A549 (cell line): ENCODE measurements at regions not wholly inside any gene's neighbourhood (a gene's known extent, or its start where the extent isn't known, plus 50 kb on each side); places are given as distances from the start of the nearest gene placed in this dataset.

ENCODE experiments used
- ATAC-seq, 2 experiments: fragments of 200-7000 bp in 1 of 2; fragments of >200 bp in 1 of 2; cut with Nextera tagmentation in 1 of 2; cut with Tn5 transposase in 1 of 2; 3 replicates each; pipeline versions ENCODE4 v1.8.0 to v1.9.1; 2018 to 2020; ENCODE audit warnings: mild to moderate bottlenecking in 1 of 2, moderate library complexity in 1 of 2
- CTCF ChIA-PET: fragments of 300-600 bp; sonication (Branson Sonifier 250); formaldehyde crosslinking; extraction: SDS; loops from one replicate; lab custom pipeline; 2021; ENCODE audit warnings: antibody characterized with exemption, inconsistent platforms; lab: Yijun Ruan, JAX
- POLR2A ChIA-PET: fragments of 350-600 bp; formaldehyde crosslinking; extraction: SDS; loops from one replicate; lab custom pipeline; 2021; ENCODE audit warnings: antibody characterized with exemption, inconsistent platforms; lab: Yijun Ruan, JAX
- DNase-seq, 2 experiments: peaks; one replicate each; pipeline versions ENCODE4 v3.0.0 to v3.0.0-alpha.2; 2011 to 2016; ENCODE audit warnings: low read depth in 1 of 2, low spot score in 1 of 2
- FAIRE-seq: peaks from 2 replicates; lab custom pipeline; 2011; peaks lifted over from hg19 to GRCh38; lab: Jason Lieb, UNC
- H3K27ac ChIP-seq, 2 experiments: fragments of >200 bp; sonication (Bioruptor Twin); formaldehyde crosslinking; 3 replicates each; pipeline ENCODE4 v1.5.1; 2016 to 2017
- H3K4me1 ChIP-seq: fragments of >200 bp; sonication (Bioruptor Twin); formaldehyde crosslinking; 3 replicates; pipeline ENCODE4 v1.6.1; 2016
- H3K4me2 ChIP-seq: fragments of >200 bp; sonication (Bioruptor Twin); formaldehyde crosslinking; 3 replicates; pipeline ENCODE4 v1.6.1; 2016
- H3K4me3 ChIP-seq: fragments of >200 bp; sonication (Bioruptor Twin); formaldehyde crosslinking; 3 replicates; pipeline ENCODE4 v1.5.1; 2016
- H3K9me3 ChIP-seq: fragments of >200 bp; sonication (Bioruptor Twin); formaldehyde crosslinking; 3 replicates; pipeline ENCODE4 v1.6.1; 2016
- CBX8 ChIP-seq: fragments of 200-600 bp; sonication (generic); IDR thresholded peaks from 2 replicates; pipeline ENCODE4 v1.6.1; 2016
- CEBPB ChIP-seq, 2 experiments: fragments of >200 bp in 1 of 2; sonication (Bioruptor Twin) in 1 of 2; formaldehyde crosslinking in 1 of 2; IDR thresholded peaks; 2 replicates each; pipeline ENCODE4 v1.6.1; 2012 to 2016
- EHMT2 ChIP-seq: fragments of 200-600 bp; sonication (generic); IDR thresholded peaks from 2 replicates; pipeline ENCODE4 v1.6.1; 2016; ENCODE audit warnings: antibody characterized with exemption, low read depth, mild to moderate bottlenecking, moderate library complexity
- FOSB ChIP-seq: fragments of 250-450 bp; sonication (Bioruptor Pico); IDR thresholded peaks from 2 replicates; pipeline ENCODE4 v1.5.0; 2020; ENCODE audit warnings: mild to moderate bottlenecking, moderate library complexity
- FOSL2 ChIP-seq, 2 experiments: fragments of 450-650 bp in 1 of 2; fragments of >200 bp in 1 of 2; sonication (Bioruptor Twin) in 1 of 2; formaldehyde crosslinking; IDR thresholded peaks; 2 replicates each; pipeline versions ENCODE4 v1.5.0 to v1.6.1; 2016 to 2020; ENCODE audit warnings: mild to moderate bottlenecking in 1 of 2, moderate library complexity in 1 of 2
- HEYL ChIP-seq: fragments of 250-450 bp; sonication (Bioruptor Pico); IDR thresholded peaks from 2 replicates; pipeline ENCODE4 v1.8.0; 2021; ENCODE audit warnings: mild to moderate bottlenecking, moderate library complexity
- HOXB5 ChIP-seq: fragments of 250-450 bp; sonication (Bioruptor Pico); IDR thresholded peaks from 2 replicates; pipeline ENCODE4 v1.5.0; 2020; ENCODE audit warnings: mild to moderate bottlenecking, moderate library complexity
- JUN ChIP-seq, 2 experiments: fragments of >200 bp; sonication (Bioruptor Twin); formaldehyde crosslinking; IDR thresholded peaks; 2 replicates in 1 of 2; 3 replicates in 1 of 2; pipeline ENCODE4 v1.6.1; 2016 to 2017
- KDM5A ChIP-seq: fragments of 200-600 bp; sonication (generic); IDR thresholded peaks from 2 replicates; pipeline ENCODE4 v1.6.1; 2016; ENCODE audit warnings: antibody characterized with exemption, mild to moderate bottlenecking
- MAZ ChIP-seq: fragments of 150-350 bp; IDR thresholded peaks from 2 replicates; pipeline ENCODE4 v1.6.1; 2014; ENCODE audit warnings: antibody characterized with exemption, low read depth, low read length, borderline replicate concordance
- NFE2L2 ChIP-seq: fragments of 150-350 bp; conservative IDR thresholded peaks from 2 replicates; pipeline ENCODE4 v1.6.1; 2014; ENCODE audit warnings: low read length
- NR3C1 ChIP-seq: fragments of >200 bp; sonication (Bioruptor Twin); formaldehyde crosslinking; IDR thresholded peaks from 3 replicates; pipeline ENCODE4 v1.6.1; 2017
- RARB ChIP-seq: fragments of 250-450 bp; sonication (Bioruptor Pico); IDR thresholded peaks from 2 replicates; pipeline ENCODE4 v1.8.0; 2021; ENCODE audit warnings: mild to moderate bottlenecking, moderate library complexity
- RFX5 ChIP-seq: fragments of 450-650 bp; IDR thresholded peaks from 2 replicates; pipeline ENCODE4 v1.7.1; 2014; ENCODE audit warnings: antibody characterized with exemption, mild to moderate bottlenecking, moderate library complexity
- SREBF2 ChIP-seq: fragments of 450-650 bp; IDR thresholded peaks from 2 replicates; pipeline ENCODE4 v1.6.1; 2014; ENCODE audit warnings: mild to moderate bottlenecking, moderate library complexity
- TFCP2L1 ChIP-seq: fragments of 250-450 bp; sonication (Bioruptor Pico); IDR thresholded peaks from 2 replicates; pipeline ENCODE4 v1.5.0; 2021; ENCODE audit warnings: mild to moderate bottlenecking
- TP53 ChIP-seq: fragments of 250-450 bp; sonication (Bioruptor Pico); IDR thresholded peaks from 2 replicates; pipeline ENCODE4 v1.5.0; 2021; ENCODE audit warnings: mild to moderate bottlenecking, moderate library complexity
- ZC3H11A ChIP-seq: fragments of 450-650 bp; IDR thresholded peaks from 2 replicates; pipeline ENCODE4 v1.6.1; 2014; ENCODE audit warnings: antibody characterized with exemption, mild to moderate bottlenecking
- WGBS: methylation state at CpG from one replicate; pipeline ENCODE4 v1.1.6; 2017; ENCODE audit errors: missing lambda C conversion rate; 5-methylcytosine and 5-hydroxymethylcytosine counted together
- TF ChIP-seq, protein P1 (sequence below): fragments of 150-350 bp; IDR thresholded peaks from 2 replicates; pipeline ENCODE4 v1.6.1; 2014; ENCODE audit warnings: low read depth, mild to moderate bottlenecking, low read length
- TF ChIP-seq, protein P2 (sequence below): IDR thresholded peaks from 2 replicates; pipeline ENCODE4 v1.6.1; 2012
- TF ChIP-seq, protein P3 (sequence below): fragments of >200 bp; sonication (Bioruptor Twin); formaldehyde crosslinking; IDR thresholded peaks from 2 replicates; pipeline ENCODE4 v1.6.1; 2016
- TF ChIP-seq, protein P4 (sequence below): fragments of 250-450 bp; sonication (Bioruptor Pico); IDR thresholded peaks from 2 replicates; pipeline ENCODE4 v1.5.0; 2020; ENCODE audit warnings: low read depth, mild to moderate bottlenecking, moderate library complexity
- TF ChIP-seq, protein P5 (sequence below): IDR thresholded peaks from 2 replicates; pipeline ENCODE4 v1.6.1; 2012
- TF ChIP-seq, protein P6 (sequence below): fragments of 200-600 bp; sonication (generic); IDR thresholded peaks from 2 replicates; pipeline ENCODE4 v1.6.1; 2016; ENCODE audit warnings: antibody characterized with exemption, mild to moderate bottlenecking, moderate library complexity

DNA sequence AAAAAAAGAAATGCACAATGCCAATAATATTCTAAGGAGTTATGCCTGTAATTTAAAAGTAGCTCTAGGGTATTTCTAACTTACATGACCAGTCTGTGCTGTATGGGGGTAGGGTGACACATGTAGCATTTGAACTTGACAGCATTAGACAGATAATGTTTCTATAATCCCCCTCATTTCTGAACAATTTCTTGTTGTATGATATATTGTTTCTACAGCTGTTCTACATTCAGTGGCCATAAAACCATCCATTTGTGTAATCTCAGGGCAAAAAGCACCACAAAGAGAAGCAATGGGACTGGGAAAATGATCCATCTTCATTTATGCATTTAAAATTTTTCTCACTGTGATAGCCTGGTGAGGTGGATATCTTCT is 767.8 kb downstream of the TFAP2A start:
- TF ChIP-seq RARB (no peak), TFCP2L1 (CRISPR knock-in tag) (no peak), EHMT2 (no peak), MAZ (no peak), FOSB (CRISPR knock-in tag) (no peak), NFE2L2 (no peak), CBX8 (no peak), TP53 (no peak), ZC3H11A (no peak), HEYL (no peak), FOSL2 (IDR thresholded peaks at IDR 0.05) (no peak), FOSL2 (CRISPR knock-in tag; IDR thresholded peaks at IDR 0.05) (no peak)
- TF ChIP-seq, protein P1, sequence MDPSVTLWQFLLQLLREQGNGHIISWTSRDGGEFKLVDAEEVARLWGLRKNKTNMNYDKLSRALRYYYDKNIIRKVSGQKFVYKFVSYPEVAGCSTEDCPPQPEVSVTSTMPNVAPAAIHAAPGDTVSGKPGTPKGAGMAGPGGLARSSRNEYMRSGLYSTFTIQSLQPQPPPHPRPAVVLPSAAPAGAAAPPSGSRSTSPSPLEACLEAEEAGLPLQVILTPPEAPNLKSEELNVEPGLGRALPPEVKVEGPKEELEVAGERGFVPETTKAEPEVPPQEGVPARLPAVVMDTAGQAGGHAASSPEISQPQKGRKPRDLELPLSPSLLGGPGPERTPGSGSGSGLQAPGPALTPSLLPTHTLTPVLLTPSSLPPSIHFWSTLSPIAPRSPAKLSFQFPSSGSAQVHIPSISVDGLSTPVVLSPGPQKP: no peak
- TF ChIP-seq, protein P2, sequence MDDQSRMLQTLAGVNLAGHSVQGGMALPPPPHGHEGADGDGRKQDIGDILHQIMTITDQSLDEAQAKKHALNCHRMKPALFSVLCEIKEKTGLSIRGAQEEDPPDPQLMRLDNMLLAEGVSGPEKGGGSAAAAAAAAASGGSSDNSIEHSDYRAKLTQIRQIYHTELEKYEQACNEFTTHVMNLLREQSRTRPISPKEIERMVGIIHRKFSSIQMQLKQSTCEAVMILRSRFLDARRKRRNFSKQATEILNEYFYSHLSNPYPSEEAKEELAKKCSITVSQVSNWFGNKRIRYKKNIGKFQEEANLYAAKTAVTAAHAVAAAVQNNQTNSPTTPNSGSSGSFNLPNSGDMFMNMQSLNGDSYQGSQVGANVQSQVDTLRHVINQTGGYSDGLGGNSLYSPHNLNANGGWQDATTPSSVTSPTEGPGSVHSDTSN: no peak
- TF ChIP-seq, protein P3, sequence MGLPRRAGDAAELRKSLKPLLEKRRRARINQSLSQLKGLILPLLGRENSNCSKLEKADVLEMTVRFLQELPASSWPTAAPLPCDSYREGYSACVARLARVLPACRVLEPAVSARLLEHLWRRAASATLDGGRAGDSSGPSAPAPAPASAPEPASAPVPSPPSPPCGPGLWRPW: no peak
- TF ChIP-seq, protein P4, sequence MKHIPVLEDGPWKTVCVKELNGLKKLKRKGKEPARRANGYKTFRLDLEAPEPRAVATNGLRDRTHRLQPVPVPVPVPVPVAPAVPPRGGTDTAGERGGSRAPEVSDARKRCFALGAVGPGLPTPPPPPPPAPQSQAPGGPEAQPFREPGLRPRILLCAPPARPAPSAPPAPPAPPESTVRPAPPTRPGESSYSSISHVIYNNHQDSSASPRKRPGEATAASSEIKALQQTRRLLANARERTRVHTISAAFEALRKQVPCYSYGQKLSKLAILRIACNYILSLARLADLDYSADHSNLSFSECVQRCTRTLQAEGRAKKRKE (CRISPR knock-in tag): no peak
- ATAC-seq: no peak

DNA sequence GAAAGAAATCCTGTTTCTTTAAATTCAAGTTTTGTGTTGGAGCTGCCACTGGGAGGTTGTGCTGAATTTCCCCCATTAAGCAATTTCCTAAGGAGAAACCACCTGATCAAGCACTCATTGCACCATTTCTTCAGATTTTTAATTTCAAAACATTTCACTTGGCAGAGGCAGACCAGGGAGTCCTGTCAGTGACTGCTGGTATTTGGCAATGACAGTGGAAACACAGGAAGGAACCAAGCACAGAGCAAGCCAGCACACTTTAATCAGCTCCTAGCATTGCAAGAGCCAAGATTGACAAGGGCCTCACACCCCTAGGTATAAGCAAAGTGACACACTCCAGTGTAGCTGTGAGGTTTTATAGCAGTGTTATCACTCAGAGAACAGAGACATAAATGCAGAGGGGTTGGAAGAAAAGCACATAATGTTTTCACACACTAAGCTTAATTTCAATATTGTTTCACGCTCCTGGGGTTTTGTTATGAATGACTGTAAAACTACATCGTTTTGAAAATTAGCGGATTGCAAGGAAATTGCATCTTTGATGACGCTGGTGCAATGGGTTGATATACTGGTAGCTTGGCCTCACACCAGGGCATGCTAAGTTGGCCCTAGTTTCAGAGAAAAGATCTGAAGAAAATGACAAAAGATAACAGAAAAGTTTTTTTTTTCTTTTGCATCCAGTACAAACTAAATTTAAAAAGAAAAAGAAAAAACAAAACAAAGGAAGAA is 768.4 kb downstream of the TFAP2A start:
- no peak for TF ChIP-seq CEBPB (IDR thresholded peaks at IDR 0.05)
- TF ChIP-seq EHMT2: no peak
- TF ChIP-seq, protein P5, sequence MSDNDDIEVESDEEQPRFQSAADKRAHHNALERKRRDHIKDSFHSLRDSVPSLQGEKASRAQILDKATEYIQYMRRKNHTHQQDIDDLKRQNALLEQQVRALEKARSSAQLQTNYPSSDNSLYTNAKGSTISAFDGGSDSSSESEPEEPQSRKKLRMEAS: no peak
- no peak for TF ChIP-seq HOXB5
- no peak for TF ChIP-seq JUN (IDR thresholded peaks at IDR 0.05)
- H3K27ac ChIP-seq: no peak overlapping the region
- H3K4me3 ChIP-seq: no peak overlapping the region
- FAIRE-seq (no peak), ATAC-seq (no peak), DNase-seq (no peak)
- POLR2A ChIA-PET: no interaction called here
- H3K9me3 ChIP-seq: no peaks in the 10 kb centered on the region
- H3K4me2 ChIP-seq: no peak overlapping the region
- H3K4me1 ChIP-seq: no peaks in the 10 kb centered on the region
- CTCF ChIA-PET: no interaction called here
- WGBS: 76% methylated on average over 4 of the region's 4 CpGs

More for the DNA sequence above, 767.8 kb downstream of the TFAP2A start:
- H3K4me2 ChIP-seq: no peak overlapping the region
- CTCF ChIA-PET: no interaction called here
- no peaks in the 10 kb centered on the region for H3K4me1 ChIP-seq
- no peak overlapping the region for H3K4me3 ChIP-seq
- FAIRE-seq (no peak), DNase-seq (no peak)
- POLR2A ChIA-PET: no interaction called here
- H3K27ac ChIP-seq: no peak overlapping the region
- no peaks in the 10 kb centered on the region for H3K9me3 ChIP-seq

DNA sequence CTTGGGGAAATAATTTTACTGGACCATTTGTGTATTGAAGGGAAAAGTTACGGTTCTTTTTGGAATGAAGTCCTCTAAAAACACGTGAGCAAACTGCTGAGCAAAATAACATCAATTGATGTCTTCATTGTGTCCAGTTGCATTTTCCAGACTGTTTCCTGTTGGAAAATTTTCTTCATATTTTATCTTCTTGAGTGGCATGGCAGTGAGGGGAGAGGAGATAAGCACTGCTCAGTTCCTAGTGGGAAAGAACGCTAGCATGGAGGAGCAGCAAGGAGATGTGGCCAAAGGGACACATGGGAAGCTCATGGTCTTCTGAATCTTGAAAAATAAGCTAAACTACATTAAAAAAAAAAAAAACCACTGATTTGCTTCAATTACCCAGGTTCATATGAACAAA is 776.0 kb downstream of the TFAP2A start:
- Histone ChIP-seq H3K4me1 (no peaks in the 10 kb centered on the region), H3K9me3 (no peaks in the 10 kb centered on the region), H3K4me3 (no peak overlapping the region), H3K4me2 (no peak overlapping the region), H3K27ac (no peak overlapping the region)
- TF ChIP-seq KDM5A (no peak), TP53 (no peak), SREBF2 (no peak), NR3C1 (no peak), RFX5 (no peak)
- TF ChIP-seq, protein P6, sequence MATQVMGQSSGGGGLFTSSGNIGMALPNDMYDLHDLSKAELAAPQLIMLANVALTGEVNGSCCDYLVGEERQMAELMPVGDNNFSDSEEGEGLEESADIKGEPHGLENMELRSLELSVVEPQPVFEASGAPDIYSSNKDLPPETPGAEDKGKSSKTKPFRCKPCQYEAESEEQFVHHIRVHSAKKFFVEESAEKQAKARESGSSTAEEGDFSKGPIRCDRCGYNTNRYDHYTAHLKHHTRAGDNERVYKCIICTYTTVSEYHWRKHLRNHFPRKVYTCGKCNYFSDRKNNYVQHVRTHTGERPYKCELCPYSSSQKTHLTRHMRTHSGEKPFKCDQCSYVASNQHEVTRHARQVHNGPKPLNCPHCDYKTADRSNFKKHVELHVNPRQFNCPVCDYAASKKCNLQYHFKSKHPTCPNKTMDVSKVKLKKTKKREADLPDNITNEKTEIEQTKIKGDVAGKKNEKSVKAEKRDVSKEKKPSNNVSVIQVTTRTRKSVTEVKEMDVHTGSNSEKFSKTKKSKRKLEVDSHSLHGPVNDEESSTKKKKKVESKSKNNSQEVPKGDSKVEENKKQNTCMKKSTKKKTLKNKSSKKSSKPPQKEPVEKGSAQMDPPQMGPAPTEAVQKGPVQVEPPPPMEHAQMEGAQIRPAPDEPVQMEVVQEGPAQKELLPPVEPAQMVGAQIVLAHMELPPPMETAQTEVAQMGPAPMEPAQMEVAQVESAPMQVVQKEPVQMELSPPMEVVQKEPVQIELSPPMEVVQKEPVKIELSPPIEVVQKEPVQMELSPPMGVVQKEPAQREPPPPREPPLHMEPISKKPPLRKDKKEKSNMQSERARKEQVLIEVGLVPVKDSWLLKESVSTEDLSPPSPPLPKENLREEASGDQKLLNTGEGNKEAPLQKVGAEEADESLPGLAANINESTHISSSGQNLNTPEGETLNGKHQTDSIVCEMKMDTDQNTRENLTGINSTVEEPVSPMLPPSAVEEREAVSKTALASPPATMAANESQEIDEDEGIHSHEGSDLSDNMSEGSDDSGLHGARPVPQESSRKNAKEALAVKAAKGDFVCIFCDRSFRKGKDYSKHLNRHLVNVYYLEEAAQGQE: no peak
- ATAC-seq (no peak), FAIRE-seq (no peak), DNase-seq (no peak)
- ChIA-PET CTCF (interaction anchor here (0.6 kb wide), 1 partner anchor 299 kb away, joined by 4 read pairs; no protein-coding TSS in a partner anchor), POLR2A (no interaction called here)
- WGBS: 86% methylated on average over 3 of the region's 3 CpGs
